ENCODE measurements at regions not wholly inside any gene's neighbourhood (a gene's known extent, or its start where the extent isn't known, plus 50 kb on each side); places are given as distances from the start of the nearest gene placed in this dataset.

DNA sequence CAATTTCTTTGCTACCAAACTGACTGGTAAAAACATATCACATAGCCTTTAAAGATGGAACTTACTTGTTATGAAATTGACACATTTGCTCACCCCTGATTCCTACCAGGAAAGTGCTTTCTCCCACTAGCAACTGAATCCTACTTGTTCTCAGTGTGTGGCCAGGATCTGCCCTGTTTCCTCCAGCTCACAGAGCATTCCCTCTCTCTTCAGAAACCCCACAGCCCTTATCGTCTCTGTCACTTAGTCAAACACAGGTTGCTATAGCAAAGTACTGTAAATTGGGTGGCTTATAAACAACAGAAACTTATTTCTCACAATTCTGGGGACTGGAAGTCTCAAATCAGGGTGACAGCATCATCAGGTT, 265.2 kb upstream of the BOD1L1 start:
- TF ChIP-seq, protein P1, sequence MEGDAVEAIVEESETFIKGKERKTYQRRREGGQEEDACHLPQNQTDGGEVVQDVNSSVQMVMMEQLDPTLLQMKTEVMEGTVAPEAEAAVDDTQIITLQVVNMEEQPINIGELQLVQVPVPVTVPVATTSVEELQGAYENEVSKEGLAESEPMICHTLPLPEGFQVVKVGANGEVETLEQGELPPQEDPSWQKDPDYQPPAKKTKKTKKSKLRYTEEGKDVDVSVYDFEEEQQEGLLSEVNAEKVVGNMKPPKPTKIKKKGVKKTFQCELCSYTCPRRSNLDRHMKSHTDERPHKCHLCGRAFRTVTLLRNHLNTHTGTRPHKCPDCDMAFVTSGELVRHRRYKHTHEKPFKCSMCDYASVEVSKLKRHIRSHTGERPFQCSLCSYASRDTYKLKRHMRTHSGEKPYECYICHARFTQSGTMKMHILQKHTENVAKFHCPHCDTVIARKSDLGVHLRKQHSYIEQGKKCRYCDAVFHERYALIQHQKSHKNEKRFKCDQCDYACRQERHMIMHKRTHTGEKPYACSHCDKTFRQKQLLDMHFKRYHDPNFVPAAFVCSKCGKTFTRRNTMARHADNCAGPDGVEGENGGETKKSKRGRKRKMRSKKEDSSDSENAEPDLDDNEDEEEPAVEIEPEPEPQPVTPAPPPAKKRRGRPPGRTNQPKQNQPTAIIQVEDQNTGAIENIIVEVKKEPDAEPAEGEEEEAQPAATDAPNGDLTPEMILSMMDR (IDR thresholded peaks at IDR 0.05; ENCODE audit: low read depth, low read length, missing control alignments): no peak
- H3K4me3 ChIP-seq (ENCODE audit: low read depth, low read length): no peak overlapping the region
- DNase-seq (ENCODE audit: low read depth): no peak

DNA sequence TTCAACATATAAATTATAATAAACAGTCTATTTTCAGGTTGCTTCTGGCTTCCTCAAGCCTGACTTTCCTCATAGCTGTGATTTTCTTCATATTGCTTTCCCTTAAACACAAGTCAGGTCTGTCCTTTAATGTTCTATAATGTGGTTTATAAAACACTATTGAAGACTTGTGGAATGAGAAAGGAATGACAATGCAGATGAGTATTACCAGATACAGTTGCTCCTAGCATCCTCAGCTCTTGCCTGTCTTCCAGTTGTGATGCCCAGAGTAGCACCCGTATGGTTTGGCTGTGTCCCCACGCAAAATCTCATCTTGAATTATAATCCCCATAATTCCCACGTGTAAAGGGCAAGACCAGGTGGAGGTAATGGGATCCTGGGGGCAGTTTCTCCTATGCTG, 265.7 kb upstream of the BOD1L1 start:
- no peak overlapping the region for H3K4me3 ChIP-seq (ENCODE audit: low read depth, low read length)
- DNase-seq (ENCODE audit: low read depth): no peak
- TF ChIP-seq, protein P1 (IDR thresholded peaks at IDR 0.05; ENCODE audit: low read depth, low read length, missing control alignments): no peak

DNA sequence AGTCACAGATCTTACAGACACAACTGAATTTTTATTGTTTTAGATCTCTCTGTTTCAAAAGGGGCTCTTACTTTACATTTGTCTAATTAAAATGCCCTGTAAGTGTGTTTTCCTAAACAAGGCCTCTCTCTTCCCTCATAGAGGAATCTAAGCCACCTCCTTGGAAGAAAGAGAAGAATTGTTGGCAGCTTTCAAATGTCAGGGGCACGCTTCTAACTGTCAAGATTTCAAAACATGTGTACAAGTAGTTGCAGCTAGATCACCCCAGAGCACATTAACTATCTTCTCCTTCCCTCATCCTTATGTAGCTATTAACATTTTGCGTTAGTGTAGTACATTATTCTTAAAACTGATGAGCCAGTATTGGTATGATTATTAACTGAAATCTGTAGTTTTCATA, 266.5 kb upstream of the BOD1L1 start:
- H3K4me3 ChIP-seq (ENCODE audit: low read depth, low read length): no peak overlapping the region
- TF ChIP-seq, protein P1 (IDR thresholded peaks at IDR 0.05; ENCODE audit: low read depth, low read length, missing control alignments): no peak
- no peak for DNase-seq (ENCODE audit: low read depth)

DNA sequence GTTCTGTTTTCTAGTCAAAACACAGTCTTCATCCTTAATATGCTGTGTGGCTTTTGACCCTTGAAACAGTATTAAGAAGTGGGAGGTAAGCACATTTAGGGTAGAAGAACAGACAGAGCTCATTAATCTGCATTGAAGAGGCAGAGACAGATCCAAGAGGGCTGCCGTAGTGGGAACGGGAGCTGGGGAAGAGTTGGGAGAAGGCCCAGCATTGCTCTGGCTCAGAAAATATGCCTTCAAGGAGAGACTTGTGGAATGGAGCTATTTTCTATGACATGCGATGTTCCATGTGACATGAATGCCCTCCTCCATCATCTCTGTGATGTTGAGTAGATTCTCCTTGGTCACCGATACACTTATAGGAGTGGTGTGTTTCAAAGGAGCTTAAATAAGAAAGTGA, 273.3 kb upstream of the BOD1L1 start:
- DNase-seq (ENCODE audit: low read depth): no peak
- TF ChIP-seq, protein P1 (IDR thresholded peaks at IDR 0.05; ENCODE audit: low read depth, low read length, missing control alignments): no peak
- no peak overlapping the region for H3K4me3 ChIP-seq (ENCODE audit: low read depth, low read length)

DNA sequence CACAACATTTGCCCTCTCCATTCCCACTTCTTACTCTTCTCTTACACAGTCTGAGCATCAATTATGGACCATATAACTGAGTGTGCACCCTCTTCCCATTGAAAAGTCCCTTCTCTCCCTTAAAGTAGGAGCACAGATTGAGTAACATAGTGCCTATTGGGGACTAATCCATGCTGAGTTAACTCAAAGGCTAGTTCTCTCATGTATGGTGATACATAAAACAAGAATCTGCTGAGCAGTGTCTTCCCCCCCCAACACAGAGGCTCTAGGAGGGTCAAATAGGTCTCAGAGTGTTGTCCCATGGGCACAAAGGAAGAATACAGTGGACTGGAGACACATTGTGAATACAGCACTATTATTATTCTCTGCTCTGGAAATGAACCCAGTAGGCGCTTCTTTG, 274.6 kb upstream of the BOD1L1 start:
- TF ChIP-seq, protein P1 (IDR thresholded peaks at IDR 0.05; ENCODE audit: low read depth, low read length, missing control alignments): no peak
- no peak for DNase-seq (ENCODE audit: low read depth)

DNA sequence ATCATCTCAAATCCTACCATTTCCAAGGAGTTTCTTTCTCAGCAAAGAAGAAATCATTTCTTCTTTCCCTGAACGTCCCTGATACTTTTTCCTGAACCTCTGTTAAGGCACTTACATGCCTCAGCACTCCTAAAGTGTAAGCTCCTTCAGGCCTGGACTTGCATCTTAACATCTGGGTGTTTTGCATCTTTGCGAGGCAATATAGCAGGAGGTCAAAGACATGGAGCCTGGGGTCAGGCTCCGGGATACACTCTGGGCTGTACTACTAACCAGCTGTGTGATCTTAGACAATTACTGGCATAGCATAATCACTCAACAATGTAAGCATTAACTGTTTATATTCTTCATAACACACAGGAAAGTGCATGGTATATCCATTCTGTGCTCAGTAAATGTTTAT, 275.5 kb upstream of the BOD1L1 start:
- DNase-seq (ENCODE audit: low read depth): no peak
- H3K4me3 ChIP-seq (ENCODE audit: low read depth, low read length): no peak overlapping the region
- TF ChIP-seq, protein P1 (IDR thresholded peaks at IDR 0.05; ENCODE audit: low read depth, low read length, missing control alignments): no peak

More for the DNA sequence above, 274.6 kb upstream of the BOD1L1 start:
- H3K4me3 ChIP-seq (ENCODE audit: low read depth, low read length): no peak overlapping the region

DNA sequence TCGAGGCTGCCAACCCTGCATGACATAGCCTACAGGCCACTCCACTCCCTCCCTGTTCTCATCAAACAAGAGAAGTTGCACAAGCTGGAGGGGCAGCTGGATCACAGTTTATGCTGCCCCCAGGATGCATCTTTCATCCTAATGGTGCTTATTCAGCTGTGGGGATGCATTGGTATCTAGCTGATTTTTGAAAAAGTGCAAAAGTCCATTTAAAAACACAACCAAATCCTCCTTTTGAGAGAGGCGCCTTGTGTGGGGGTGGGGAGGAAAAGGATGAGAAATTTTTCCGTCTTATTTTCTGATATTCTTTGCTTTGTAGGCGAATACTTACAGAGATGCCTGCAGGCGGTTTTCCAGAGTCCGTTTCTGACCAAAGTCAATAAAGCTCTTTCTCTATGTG, 276.4 kb upstream of the BOD1L1 start:
- H3K4me3 ChIP-seq (ENCODE audit: low read depth, low read length): no peak overlapping the region
- TF ChIP-seq, protein P1 (IDR thresholded peaks at IDR 0.05; ENCODE audit: low read depth, low read length, missing control alignments): no peak
- no peak for DNase-seq (ENCODE audit: low read depth)

All from GM12864 (cell line).